ENCODE measurements at regions not wholly inside any gene's neighbourhood (a gene's known extent, or its start where the extent isn't known, plus 50 kb on each side); places are given as distances from the start of the nearest gene placed in this dataset.

GRCh38 chr2:119065146-119065545 lies 93.4 kb downstream of the C1QL2 start:
- H3K4me3 ChIP-seq (ENCODE audit: low read length), result no peak overlapping the region
- TF ChIP-seq CTCF (IDR thresholded peaks at IDR 0.05; ENCODE audit: insufficient read depth, low read depth, low read length, missing control alignments), result no peak
- no peak for DNase-seq (ENCODE audit: low read depth)

GRCh38 chr2:119064567-119064966 lies 94.0 kb downstream of the C1QL2 start:
- no peak overlapping the region for H3K4me3 ChIP-seq (ENCODE audit: low read length)
- TF ChIP-seq CTCF (IDR thresholded peaks at IDR 0.05; ENCODE audit: insufficient read depth, low read depth, low read length, missing control alignments), result no peak
- DNase-seq (ENCODE audit: low read depth), result no peak

- H3K4me3 ChIP-seq (ENCODE audit: low read length), result no peak overlapping the region
- no peak for TF ChIP-seq CTCF (IDR thresholded peaks at IDR 0.05; ENCODE audit: insufficient read depth, low read depth, low read length, missing control alignments)
- DNase-seq (ENCODE audit: low read depth), result no peak
These were observed 95.4 kb downstream of the C1QL2 start for GRCh38 chr2:119063177-119063576.

- H3K4me3 ChIP-seq (ENCODE audit: low read length), result no peak overlapping the region
- TF ChIP-seq CTCF (IDR thresholded peaks at IDR 0.05; ENCODE audit: insufficient read depth, low read depth, low read length, missing control alignments), result no peak
- DNase-seq (ENCODE audit: low read depth), result no peak
These were observed 95.9 kb downstream of the C1QL2 start for GRCh38 chr2:119062652-119063051.

- TF ChIP-seq CTCF (IDR thresholded peaks at IDR 0.05; ENCODE audit: insufficient read depth, low read depth, low read length, missing control alignments), result no peak
- H3K4me3 ChIP-seq (ENCODE audit: low read length), result no peak overlapping the region
- no peak for DNase-seq (ENCODE audit: low read depth)
These were observed 96.4 kb downstream of the C1QL2 start for GRCh38 chr2:119062179-119062578.

- TF ChIP-seq CTCF (IDR thresholded peaks at IDR 0.05; ENCODE audit: insufficient read depth, low read depth, low read length, missing control alignments), result no peak
- no peak for DNase-seq (ENCODE audit: low read depth)
- H3K4me3 ChIP-seq (ENCODE audit: low read length), result no peak overlapping the region
These were observed 98.6 kb downstream of the C1QL2 start for GRCh38 chr2:119059940-119060339.

GRCh38 chr2:119059287-119059686 lies 99.3 kb downstream of the C1QL2 start:
- H3K4me3 ChIP-seq (ENCODE audit: low read length), result no peak overlapping the region
- TF ChIP-seq CTCF (IDR thresholded peaks at IDR 0.05; ENCODE audit: insufficient read depth, low read depth, low read length, missing control alignments), result no peak
- DNase-seq (ENCODE audit: low read depth), result no peak

All from epithelial cell of esophagus (primary cell).